ENCODE measurements at regions not wholly inside any gene's neighbourhood (a gene's known extent, or its start where the extent isn't known, plus 50 kb on each side); places are given as distances from the start of the nearest gene placed in this dataset.

GRCh38 chr5:136694258-136694657 lies 328.9 kb upstream of the TRPC7 start:
- H3K4me1 ChIP-seq (ENCODE audit: control insufficient read depth, insufficient read depth, low read length): no peaks in the 10 kb centered on the region
- H3K27ac ChIP-seq (ENCODE audit: extremely low read depth, low read depth, low read length): no peak overlapping the region
- TF ChIP-seq ZBTB7A (tag by site-specific recombination; IDR thresholded peaks at IDR 0.05; ENCODE audit: low read depth) (no peak), ZNF561 (tag by site-specific recombination; IDR thresholded peaks at IDR 0.05; ENCODE audit: borderline replicate concordance) (no peak), ZNF830 (tag by site-specific recombination; IDR thresholded peaks at IDR 0.05; ENCODE audit: low read depth) (no peak), HIC1 (tag by site-specific recombination; IDR thresholded peaks at IDR 0.05) (no peak), MYNN (tag by site-specific recombination; IDR thresholded peaks at IDR 0.05; ENCODE audit: borderline replicate concordance) (no peak), TSHZ1 (tag by site-specific recombination; IDR thresholded peaks at IDR 0.05; ENCODE audit: borderline replicate concordance) (no peak), ZNF354C (tag by site-specific recombination; IDR thresholded peaks at IDR 0.05; ENCODE audit: borderline replicate concordance, low read depth) (no peak), KLF16 (tag by site-specific recombination; IDR thresholded peaks at IDR 0.05) (no peak)
- TF ChIP-seq, protein P1, sequence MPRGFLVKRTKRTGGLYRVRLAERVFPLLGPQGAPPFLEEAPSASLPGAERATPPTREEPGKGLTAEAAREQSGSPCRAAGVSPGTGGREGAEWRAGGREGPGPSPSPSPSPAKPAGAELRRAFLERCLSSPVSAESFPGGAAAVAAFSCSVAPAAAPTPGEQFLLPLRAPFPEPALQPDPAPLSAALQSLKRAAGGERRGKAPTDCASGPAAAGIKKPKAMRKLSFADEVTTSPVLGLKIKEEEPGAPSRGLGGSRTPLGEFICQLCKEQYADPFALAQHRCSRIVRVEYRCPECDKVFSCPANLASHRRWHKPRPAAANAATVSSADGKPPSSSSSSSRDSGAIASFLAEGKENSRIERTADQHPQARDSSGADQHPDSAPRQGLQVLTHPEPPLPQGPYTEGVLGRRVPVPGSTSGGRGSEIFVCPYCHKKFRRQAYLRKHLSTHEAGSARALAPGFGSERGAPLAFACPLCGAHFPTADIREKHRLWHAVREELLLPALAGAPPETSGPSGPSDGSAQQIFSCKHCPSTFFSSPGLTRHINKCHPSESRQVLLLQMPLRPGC (tag by site-specific recombination; IDR thresholded peaks at IDR 0.05): no peak
- TF ChIP-seq, protein P2, sequence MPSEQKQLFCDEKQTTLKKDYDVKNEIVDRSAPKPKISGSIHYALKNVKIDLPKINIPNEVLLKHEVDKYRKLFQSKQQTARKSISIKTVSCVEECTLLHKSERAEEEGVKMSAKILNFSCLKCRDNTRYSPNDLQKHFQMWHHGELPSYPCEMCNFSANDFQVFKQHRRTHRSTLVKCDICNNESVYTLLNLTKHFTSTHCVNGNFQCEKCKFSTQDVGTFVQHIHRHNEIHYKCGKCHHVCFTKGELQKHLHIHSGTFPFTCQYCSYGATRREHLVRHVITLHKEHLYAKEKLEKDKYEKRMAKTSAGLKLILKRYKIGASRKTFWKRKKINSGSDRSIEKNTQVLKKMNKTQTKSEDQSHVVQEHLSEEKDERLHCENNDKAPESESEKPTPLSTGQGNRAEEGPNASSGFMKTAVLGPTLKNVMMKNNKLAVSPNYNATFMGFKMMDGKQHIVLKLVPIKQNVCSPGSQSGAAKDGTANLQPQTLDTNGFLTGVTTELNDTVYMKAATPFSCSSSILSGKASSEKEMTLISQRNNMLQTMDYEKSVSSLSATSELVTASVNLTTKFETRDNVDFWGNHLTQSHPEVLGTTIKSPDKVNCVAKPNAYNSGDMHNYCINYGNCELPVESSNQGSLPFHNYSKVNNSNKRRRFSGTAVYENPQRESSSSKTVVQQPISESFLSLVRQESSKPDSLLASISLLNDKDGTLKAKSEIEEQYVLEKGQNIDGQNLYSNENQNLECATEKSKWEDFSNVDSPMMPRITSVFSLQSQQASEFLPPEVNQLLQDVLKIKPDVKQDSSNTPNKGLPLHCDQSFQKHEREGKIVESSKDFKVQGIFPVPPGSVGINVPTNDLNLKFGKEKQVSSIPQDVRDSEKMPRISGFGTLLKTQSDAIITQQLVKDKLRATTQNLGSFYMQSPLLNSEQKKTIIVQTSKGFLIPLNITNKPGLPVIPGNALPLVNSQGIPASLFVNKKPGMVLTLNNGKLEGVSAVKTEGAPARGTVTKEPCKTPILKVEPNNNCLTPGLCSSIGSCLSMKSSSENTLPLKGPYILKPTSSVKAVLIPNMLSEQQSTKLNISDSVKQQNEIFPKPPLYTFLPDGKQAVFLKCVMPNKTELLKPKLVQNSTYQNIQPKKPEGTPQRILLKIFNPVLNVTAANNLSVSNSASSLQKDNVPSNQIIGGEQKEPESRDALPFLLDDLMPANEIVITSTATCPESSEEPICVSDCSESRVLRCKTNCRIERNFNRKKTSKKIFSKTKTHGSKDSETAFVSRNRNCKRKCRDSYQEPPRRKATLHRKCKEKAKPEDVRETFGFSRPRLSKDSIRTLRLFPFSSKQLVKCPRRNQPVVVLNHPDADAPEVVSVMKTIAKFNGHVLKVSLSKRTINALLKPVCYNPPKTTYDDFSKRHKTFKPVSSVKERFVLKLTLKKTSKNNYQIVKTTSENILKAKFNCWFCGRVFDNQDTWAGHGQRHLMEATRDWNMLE (tag by site-specific recombination; conservative IDR thresholded peaks at IDR 0.05; ENCODE audit: low read depth): no peak
- no peaks in the 10 kb centered on the region for H3K36me3 ChIP-seq (ENCODE audit: control insufficient read depth in 2 of 2, insufficient read depth in 1 of 2, low read length in 2 of 2)
- no peaks in the 10 kb centered on the region for H3K9me3 ChIP-seq (ENCODE audit: control insufficient read depth, insufficient read depth, low read depth, low read length)
- no peak overlapping the region for H3K4me3 ChIP-seq (ENCODE audit: low read depth, low read length)
- ChIA-PET POLR2A (no interaction called here), CTCF (interaction anchor here (0.9 to 1.0 kb wide), 2 partner anchors 21 to 330 kb away, joined by 3 read pairs; no protein-coding TSS in a partner anchor)

DNA sequence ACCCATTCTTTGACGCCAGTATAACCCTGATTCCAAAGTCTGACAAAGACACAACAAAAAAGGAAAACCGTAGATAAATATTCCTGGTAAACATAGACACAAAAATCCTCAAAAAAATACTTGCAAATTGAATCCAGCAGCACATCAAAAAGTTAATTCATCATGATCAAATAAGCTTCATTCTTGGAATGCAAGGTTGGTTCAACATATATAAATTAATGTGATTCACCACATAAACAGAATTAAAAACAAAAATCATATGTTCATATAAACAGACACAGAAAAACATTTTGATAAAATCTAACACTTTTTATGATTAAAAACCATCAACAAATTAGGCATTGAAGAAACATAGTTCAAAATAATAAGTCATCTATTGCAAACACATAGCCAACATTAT lies 324.2 kb upstream of the TRPC7 start:
- CTCF ChIA-PET: interaction anchor here (1.1 kb wide), 2 partner anchors 80 to 316 kb away, joined by 4 to 5 read pairs; no protein-coding TSS in a partner anchor
- POLR2A ChIA-PET: no interaction called here
- Histone ChIP-seq H3K9me3 (ENCODE audit: control insufficient read depth, insufficient read depth, low read depth, low read length) (no peaks in the 10 kb centered on the region), H3K27ac (ENCODE audit: extremely low read depth, low read depth, low read length) (no peak overlapping the region), H3K36me3 (ENCODE audit: control insufficient read depth in 2 of 2, insufficient read depth in 1 of 2, low read length in 2 of 2) (no peaks in the 10 kb centered on the region), H3K4me3 (ENCODE audit: low read depth, low read length) (no peak overlapping the region), H3K4me1 (ENCODE audit: control insufficient read depth, insufficient read depth, low read length) (peaks cover 3% of the 10 kb centered on the region; the same call in 1 of the 2 replicates)
- no peak for TF ChIP-seq ZNF280C (tag by site-specific recombination; IDR thresholded peaks at IDR 0.05)
- TF ChIP-seq ZFP41 (tag by site-specific recombination; IDR thresholded peaks at IDR 0.05; ENCODE audit: borderline replicate concordance): no peak
- TF ChIP-seq ZNF558 (tag by site-specific recombination; IDR thresholded peaks at IDR 0.05): no peak
- TF ChIP-seq ZNF23 (tag by site-specific recombination; IDR thresholded peaks at IDR 0.05; ENCODE audit: borderline replicate concordance): no peak
- TF ChIP-seq ZNF2 (tag by site-specific recombination; IDR thresholded peaks at IDR 0.05): no peak
- no peak for TF ChIP-seq ZNF701 (tag by site-specific recombination; IDR thresholded peaks at IDR 0.05)
- TF ChIP-seq MYNN (tag by site-specific recombination; IDR thresholded peaks at IDR 0.05; ENCODE audit: borderline replicate concordance): no peak

Measured in HEK293 (cell line).